H4 (cell line): ENCODE measurements at regions not wholly inside any gene's neighbourhood (a gene's known extent, or its start where the extent isn't known, plus 50 kb on each side); places are given as distances from the start of the nearest gene placed in this dataset.
"Not testable (repeated sequence)": the region's sequence is repeated elsewhere in the genome, so short reads cannot be mapped to it uniquely, and the experiment has no call there.

ENCODE experiments used
- DNase-seq: peaks from one replicate; pipeline ENCODE4 v3.0.0-alpha.2; 2015; ENCODE audit warnings: low spot score

- no peak for DNase-seq
These were observed 177.9 kb downstream of the GALC start for GRCh38 chr14:87815121-87815520.

- no peak for DNase-seq
These were observed 179.3 kb downstream of the GALC start for GRCh38 chr14:87813686-87814085.

GRCh38 chr14:87813211-87813610 lies 179.8 kb downstream of the GALC start:
- DNase-seq: no peak

GRCh38 chr14:87811246-87811645 lies 181.7 kb downstream of the GALC start:
- DNase-seq: no peak

- peak; percentile 4 for DNase-seq
These were observed 182.3 kb downstream of the GALC start for GRCh38 chr14:87810711-87811110.

- no peak for DNase-seq
These were observed 183.7 kb downstream of the GALC start for GRCh38 chr14:87809261-87809660.

- DNase-seq: peak; percentile 10
These were observed 187.7 kb downstream of the GALC start for GRCh38 chr14:87805315-87805723.

- no peak for DNase-seq
These were observed 192.8 kb downstream of the GALC start for GRCh38 chr14:87800216-87800615.

GRCh38 chr14:87799400-87799799 lies 193.6 kb downstream of the GALC start:
- DNase-seq: no peak

GRCh38 chr14:87797001-87797400 lies 196.0 kb downstream of the GALC start:
- no peak for DNase-seq

GRCh38 chr14:87794561-87794960 lies 198.4 kb downstream of the GALC start:
- DNase-seq: no peak

- no peak for DNase-seq
These were observed 207.1 kb downstream of the GALC start for GRCh38 chr14:87785897-87786296.

GRCh38 chr14:87784386-87784785 lies 208.6 kb downstream of the GALC start:
- DNase-seq: no peak

GRCh38 chr14:87783071-87783470 lies 209.9 kb downstream of the GALC start:
- no peak for DNase-seq

- DNase-seq: no peak
These were observed 220.1 kb downstream of the GALC start for GRCh38 chr14:87772854-87773253.

GRCh38 chr14:87767567-87767901 lies 225.4 kb downstream of the GALC start:
- no peak for DNase-seq

GRCh38 chr14:87758876-87759275 lies 234.1 kb downstream of the GALC start:
- DNase-seq: no peak

- DNase-seq: no peak
These were observed 236.3 kb downstream of the GALC start for GRCh38 chr14:87756661-87757060.

- no peak for DNase-seq
These were observed 238.3 kb downstream of the GALC start for GRCh38 chr14:87754520-87755223.

GRCh38 chr14:87748558-87748957 lies 244.4 kb downstream of the GALC start:
- DNase-seq: no peak

- peak; percentile 13 for DNase-seq
These were observed 247.4 kb downstream of the GALC start for GRCh38 chr14:87745507-87746118.

GRCh38 chr14:87734577-87735360 lies 258.2 kb downstream of the GALC start:
- DNase-seq: not testable (repeated sequence)

GRCh38 chr14:87733115-87733514 lies 259.9 kb downstream of the GALC start:
- not testable (repeated sequence) for DNase-seq
